IPS-18c (cell line): ENCODE measurements at regions not wholly inside any gene's neighbourhood (a gene's known extent, or its start where the extent isn't known, plus 50 kb on each side); places are given as distances from the start of the nearest gene placed in this dataset.

Source experiments
- H3K4me3 ChIP-seq: 2 replicates; pipeline ENCODE4 v1.7.0; 2013; ENCODE audit warnings: low read depth, mild to moderate bottlenecking, low read length, moderate library complexity; ENCODE audit not compliant: insufficient read depth
- H3K9me3 ChIP-seq: one replicate; pipeline ENCODE4 v1.6.1; 2013; ENCODE audit warnings: mild to moderate bottlenecking, low read length, moderate library complexity; ENCODE audit not compliant: control insufficient read depth, insufficient read depth

DNA sequence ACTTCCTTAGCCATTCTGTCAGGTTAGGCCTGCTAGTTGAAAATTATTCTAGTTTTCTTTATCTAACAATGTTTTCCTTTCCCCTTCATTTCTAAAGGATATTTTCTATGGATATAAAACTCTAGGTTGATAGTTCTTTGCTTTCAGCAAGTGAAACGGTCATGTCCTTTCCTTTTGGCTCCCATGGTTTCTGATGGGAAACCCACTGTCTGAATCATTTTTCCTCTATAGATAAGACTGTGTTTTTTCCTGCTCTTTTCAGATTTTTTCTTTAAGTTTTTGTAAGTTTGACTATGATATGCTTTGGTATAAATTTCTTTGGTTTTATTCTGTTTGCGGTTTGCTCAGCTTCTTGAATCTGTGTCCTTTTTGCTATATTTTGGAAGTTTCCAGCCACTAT, 800.9 kb downstream of the USP25 start:
- Histone ChIP-seq H3K9me3 (no peaks in the 10 kb centered on the region), H3K4me3 (no peak overlapping the region)

DNA sequence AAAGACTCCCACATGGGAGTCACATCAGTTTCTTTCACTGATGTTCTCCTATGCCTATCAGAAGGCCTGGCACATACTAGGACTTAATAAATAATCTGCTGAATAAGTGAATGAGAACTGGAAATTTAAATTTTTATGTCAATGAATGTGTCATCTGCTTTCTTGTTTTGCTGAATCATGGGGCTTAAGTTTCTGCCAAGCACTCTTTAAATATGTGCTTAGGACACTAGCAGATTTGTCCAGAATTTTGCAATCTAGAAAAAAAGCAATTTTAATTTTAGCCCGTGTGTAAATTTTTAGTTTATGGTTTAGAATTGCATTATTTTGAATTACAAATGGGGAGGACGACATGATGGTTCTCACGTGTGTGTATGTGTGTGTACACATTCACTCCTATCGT, 803.1 kb downstream of the USP25 start:
- H3K4me3 ChIP-seq: no peak overlapping the region
- H3K9me3 ChIP-seq: no peaks in the 10 kb centered on the region

DNA sequence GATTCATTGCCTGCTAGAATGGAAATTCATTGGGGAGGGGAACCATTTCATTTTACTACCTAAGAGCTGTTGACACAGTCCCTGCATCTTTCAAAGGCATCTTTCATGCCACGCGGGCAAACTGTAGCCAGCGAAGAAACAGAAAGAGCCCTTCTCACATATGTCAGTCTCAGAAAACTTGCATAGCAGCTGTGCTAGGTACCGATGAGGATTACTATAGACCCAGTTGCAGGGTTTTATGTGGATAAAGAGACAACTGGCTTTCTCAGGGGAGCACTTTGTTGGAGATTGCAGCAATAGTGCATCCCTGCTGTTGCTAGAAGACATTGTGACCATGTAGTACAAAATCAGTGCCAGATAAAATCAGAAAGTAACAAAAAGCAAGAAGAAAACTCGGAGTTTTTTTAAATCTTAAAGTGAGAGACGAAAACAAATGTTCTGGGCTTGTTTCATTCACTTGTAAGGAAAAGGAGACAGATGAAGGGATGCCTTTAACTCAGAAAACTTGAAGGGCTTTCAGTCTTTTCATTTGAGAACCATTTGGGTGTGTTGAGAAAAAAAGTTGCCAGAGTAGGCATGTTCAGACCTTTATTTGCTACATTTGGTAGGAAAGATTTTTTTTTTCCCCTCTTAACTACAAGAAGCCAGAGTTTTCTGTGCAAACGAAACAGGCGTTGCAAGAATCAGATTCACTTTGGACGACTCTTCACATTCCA, 804.1 kb downstream of the USP25 start:
- H3K4me3 ChIP-seq: no peak overlapping the region
- no peaks in the 10 kb centered on the region for H3K9me3 ChIP-seq

- Histone ChIP-seq H3K9me3 (no peaks in the 10 kb centered on the region), H3K4me3 (no peak overlapping the region)
Observed at GRCh38 chr21:16534408-16535101, 804.8 kb downstream of the USP25 start.

GRCh38 chr21:16535102-16535422, 805.3 kb downstream of the USP25 start:
- Histone ChIP-seq H3K4me3 (no peak overlapping the region), H3K9me3 (no peaks in the 10 kb centered on the region)

- Histone ChIP-seq H3K9me3 (no peaks in the 10 kb centered on the region), H3K4me3 (no peak overlapping the region)
Observed at GRCh38 chr21:16535626-16536025, 805.8 kb downstream of the USP25 start.

DNA sequence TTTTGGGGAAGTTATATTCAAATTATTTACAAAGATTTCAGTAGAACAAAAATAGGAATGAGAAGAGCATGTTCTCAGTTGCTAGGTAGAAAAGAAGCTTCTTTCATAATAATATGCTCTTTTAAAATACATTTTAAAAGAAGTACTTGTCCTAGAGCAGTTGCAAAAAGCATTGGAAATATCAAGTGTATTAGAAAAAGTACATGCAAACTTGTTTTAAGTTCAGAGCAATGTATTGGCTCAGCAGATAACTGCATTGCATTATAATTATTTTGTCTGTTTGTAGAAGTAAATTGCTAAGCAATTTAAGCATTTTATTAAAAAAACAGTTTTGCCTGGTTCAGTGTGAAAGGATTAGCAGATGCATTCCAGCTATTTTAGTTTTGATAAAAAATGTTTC, 806.4 kb downstream of the USP25 start:
- H3K4me3 ChIP-seq: no peak overlapping the region

GRCh38 chr21:16536643-16537434, 807.1 kb downstream of the USP25 start:
- Histone ChIP-seq H3K9me3 (no peaks in the 10 kb centered on the region), H3K4me3 (no peak overlapping the region)

More for the DNA sequence above, 806.4 kb downstream of the USP25 start:
- H3K9me3 ChIP-seq: no peaks in the 10 kb centered on the region

DNA sequence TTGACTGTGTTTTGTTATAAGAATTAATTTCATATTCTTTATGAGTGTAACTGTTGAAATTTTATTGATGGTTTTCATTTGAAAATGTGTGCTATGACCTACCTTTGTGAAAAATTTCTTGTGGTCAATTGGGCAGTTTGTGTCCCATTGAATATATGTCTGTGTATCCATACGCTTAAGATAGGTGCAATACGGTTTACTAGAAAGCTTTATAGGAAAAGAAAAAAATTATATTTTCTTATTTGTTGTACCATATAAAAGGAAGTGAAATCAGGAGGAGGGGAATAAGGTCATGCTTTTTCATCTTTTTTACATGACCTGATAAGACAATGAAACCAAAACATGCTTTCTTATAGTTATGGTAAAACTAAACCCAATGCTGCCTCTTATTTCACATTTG, 807.7 kb downstream of the USP25 start:
- no peaks in the 10 kb centered on the region for H3K9me3 ChIP-seq
- no peak overlapping the region for H3K4me3 ChIP-seq

DNA sequence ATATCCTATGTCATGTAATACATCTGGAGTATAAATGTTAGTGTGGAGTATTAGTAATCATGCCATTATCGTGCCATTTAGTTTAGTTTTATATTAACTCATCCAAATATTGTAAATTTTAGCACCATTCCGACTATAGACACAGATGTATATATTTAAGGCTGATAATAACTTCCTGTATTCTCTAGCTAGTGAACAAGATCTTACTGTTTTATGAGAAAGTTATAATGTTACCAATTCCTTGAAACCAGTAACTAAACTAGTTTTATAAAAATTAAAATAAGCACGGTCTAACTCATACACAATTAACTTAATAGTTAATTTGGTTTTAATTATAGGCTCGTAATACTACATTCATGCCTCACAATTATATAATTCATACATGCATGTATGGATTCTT, 808.6 kb downstream of the USP25 start:
- Histone ChIP-seq H3K9me3 (no peaks in the 10 kb centered on the region), H3K4me3 (no peak overlapping the region)

DNA sequence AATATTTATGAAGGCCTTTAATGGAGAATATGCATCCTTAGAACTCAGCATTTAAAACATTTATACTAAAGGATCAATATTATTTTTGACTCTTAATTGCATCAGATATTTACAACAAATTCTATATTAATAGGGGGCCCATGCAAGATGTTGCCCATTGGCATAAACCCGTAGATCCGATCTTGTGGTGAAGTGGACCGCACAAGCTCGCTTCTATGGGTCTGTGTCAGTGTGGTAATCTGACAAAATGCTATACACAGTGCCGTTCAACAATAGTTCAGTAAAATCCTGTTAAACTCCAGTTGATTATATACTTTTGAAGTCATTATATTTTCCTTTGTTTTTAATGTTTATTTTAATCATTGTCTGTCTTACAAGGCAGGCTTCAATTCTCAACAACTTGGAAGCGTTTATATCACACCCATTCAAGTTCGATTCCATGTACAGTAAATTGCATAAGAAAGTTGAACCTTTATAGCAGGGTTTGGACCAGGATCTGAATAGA, 809.2 kb downstream of the USP25 start:
- Histone ChIP-seq H3K9me3 (no peaks in the 10 kb centered on the region), H3K4me3 (no peak overlapping the region)

DNA sequence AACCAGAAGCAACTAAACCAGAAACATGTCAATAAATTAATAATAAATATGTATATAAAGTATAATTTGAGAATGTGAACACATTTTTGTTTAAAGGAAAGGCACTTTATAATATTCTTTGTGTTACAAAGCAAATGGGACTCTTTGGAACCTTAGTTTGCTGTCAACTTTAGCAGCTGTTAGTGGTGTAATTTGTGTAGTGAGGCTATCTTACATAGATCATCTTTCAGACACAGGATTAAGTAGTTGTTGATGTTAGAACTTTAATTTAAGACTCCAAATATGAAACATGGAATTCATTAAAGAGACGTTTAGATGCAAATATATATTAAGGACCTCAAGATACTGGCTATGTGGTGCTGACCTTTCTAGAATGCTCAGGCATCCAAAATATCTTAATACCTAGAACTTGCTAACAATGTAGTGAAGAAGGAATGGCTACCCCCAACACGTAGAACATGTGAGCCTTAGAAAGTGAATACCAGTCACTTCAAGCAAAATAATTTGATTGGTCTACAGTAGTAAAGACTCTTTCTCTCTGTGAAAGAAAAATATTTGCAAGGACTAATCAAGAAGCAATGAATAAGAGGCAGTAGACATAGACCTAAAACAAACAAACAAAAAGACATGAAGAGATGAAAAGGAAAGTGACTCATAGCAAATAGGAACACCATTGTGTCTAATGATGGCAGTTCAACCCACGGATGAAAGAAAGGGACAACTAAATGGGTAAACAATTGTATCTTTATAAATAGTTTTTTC, 811.4 kb downstream of the USP25 start:
- Histone ChIP-seq H3K4me3 (no peak overlapping the region), H3K9me3 (no peaks in the 10 kb centered on the region)

DNA sequence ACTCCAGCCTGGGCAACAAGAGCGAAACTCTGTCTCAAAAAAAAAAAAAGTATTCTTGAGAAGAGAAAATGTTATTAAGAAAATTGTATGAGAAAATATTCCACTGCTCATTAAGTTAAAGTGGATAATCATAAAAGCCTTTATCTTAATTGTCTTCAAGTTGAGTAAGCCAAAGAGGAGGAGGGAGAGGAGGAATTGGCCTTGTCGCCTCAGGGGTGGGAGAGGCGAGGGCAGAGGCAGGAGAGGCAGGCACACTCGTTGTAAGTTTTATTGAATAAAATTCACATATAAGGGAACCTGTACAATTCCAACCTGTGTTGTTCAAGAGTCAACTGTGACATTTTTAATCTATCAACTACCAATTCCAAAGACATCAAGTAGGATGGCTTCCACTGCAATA, 820.3 kb downstream of the USP25 start:
- H3K4me3 ChIP-seq: no peak overlapping the region
- H3K9me3 ChIP-seq: no peaks in the 10 kb centered on the region

DNA sequence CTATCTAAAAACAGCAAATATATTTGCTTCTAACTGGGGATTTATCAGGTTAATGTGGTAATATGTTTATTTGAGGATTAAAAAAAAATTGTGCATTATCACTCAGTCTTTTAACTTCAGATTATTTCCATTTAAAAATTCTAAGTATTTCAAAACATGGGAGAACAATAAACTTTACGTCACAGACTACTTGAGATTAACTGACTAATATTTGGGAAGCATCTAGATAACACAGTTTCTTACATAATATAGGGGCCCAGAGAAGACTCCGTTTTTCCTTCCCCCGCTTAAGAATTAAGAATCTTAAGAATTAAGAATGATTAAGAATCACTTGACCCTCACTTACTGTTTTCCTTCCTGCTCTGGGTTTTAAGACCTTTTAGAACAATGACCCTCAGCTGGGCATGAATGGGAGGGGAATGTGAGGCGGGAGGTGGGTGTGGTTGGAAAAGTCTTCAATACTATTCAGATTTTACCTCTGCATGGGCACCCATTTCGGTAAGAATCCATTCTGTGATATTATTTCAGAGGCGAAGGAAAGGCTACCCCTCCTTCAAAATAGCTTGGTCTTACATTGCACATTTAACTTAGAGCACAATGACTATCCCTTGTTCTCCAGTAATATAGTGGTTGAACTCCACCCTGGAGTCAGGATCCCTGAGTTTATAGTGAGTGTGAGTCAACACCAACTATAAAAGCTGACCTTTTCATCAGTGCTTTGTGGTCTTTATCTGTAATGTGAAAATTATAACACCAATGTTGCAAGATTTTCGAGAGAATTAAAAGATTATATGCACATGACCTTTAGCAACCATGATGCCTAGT, 821.3 kb downstream of the USP25 start:
- no peaks in the 10 kb centered on the region for H3K9me3 ChIP-seq

DNA sequence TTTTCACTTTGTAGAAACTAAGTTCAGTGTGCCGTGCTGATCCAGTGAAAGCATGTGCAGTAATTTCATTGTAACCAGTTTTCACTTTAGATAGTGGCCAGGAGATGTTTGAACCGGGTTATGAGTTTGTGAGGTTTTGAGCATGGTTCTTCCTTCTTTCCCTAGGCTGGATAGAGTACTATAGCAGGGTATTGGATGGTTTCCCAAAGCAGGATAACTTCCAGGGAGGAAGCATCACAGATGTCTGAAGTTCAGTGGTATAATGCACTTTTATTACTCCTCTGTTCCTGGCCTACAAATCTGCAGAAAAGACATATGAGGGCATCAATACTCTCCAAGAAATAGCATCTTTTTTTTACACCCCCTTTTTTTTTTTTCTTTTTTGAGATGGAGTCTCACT, 823.1 kb downstream of the USP25 start:
- Histone ChIP-seq H3K9me3 (no peaks in the 10 kb centered on the region), H3K4me3 (no peak overlapping the region)

More for the DNA sequence above, 821.3 kb downstream of the USP25 start:
- no peak overlapping the region for H3K4me3 ChIP-seq

- Histone ChIP-seq H3K9me3 (no peaks in the 10 kb centered on the region), H3K4me3 (no peak overlapping the region)
Observed at GRCh38 chr21:16554503-16554902, 824.7 kb downstream of the USP25 start.

DNA sequence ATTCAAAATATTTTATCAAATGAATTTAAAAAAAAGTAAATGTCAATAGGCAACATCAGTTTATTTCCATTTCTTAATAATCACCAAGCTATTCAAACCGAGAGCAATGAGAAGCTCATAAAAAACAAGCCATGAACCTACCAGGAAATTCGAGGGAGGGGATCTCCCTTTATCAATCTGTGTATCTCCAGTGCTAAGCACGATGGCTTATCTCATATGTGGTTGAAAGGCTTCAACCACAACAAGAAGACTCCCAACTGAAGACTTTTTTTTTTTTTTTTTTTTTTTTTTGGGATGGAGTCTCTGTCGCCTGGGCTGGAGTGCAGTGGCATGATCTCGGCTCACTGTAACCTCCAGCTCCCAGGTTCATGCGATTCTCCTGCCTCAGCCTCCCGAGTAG, 833.3 kb downstream of the USP25 start:
- no peaks in the 10 kb centered on the region for H3K9me3 ChIP-seq
- no peak overlapping the region for H3K4me3 ChIP-seq
